Prostate gland (tissue), 2 donors: ENCODE measurements at regions not wholly inside any gene's neighbourhood (a gene's known extent, or its start where the extent isn't known, plus 50 kb on each side); places are given as distances from the start of the nearest gene placed in this dataset.

Source experiments
- DNase-seq: peaks from one replicate; pipeline ENCODE4 v3.0.0-alpha.2; 2019; ENCODE audit warnings: low spot score
- H3K27ac ChIP-seq, 2 donors: fragments of 200-600 bp; sonication (generic); 2 replicates each; pipeline ENCODE4 v1.5.1; 2017 to 2019
- H3K27me3 ChIP-seq: fragments of 200-600 bp; sonication (generic); replicated peaks from 2 replicates; pipeline ENCODE4 v1.5.1; 2019; ENCODE audit not compliant: insufficient read depth
- H3K36me3 ChIP-seq, 2 donors: fragments of 200-600 bp; sonication (generic); 1 replicate in 1 of 2; 2 replicates in 1 of 2; pipeline versions ENCODE4 v1.5.1 to v1.8.1; 2017 to 2019
- H3K4me1 ChIP-seq: fragments of 200-600 bp; sonication (generic); replicated peaks from 2 replicates; pipeline ENCODE4 v1.5.1; 2019
- H3K4me3 ChIP-seq, 2 donors: fragments of 200-600 bp; sonication (generic); 2 replicates each; pipeline ENCODE4 v1.5.1; 2017 to 2019
- H3K9me3 ChIP-seq: fragments of 200-600 bp; sonication (generic); 2 replicates; pipeline ENCODE4 v1.5.1; 2017
- POLR2A ChIP-seq: fragments of 450-650 bp; IDR thresholded peaks from one replicate; pipeline ENCODE4 v1.6.1; 2016; ENCODE audit warnings: antibody characterized with exemption, mild to moderate bottlenecking
- POLR2AphosphoS5 ChIP-seq: sonication (generic); formaldehyde crosslinking; IDR thresholded peaks from one replicate; pipeline ENCODE4 v1.6.1; 2017; ENCODE audit warnings: antibody characterized with exemption
- WGBS: methylation state at CpG from one replicate; pipeline ENCODE4 v1.1.5; 2018; 5-methylcytosine and 5-hydroxymethylcytosine counted together
- intact Hi-C: fragments of 100-400 bp; cut with DNase I; formaldehyde crosslinking; loops from one replicate; pipeline ENCODE4 v1.14.2; 2022
- TF ChIP-seq, protein P1 (sequence below), 4 experiments: fragments of 200-600 bp in 2 of 4; fragments of 450-650 bp in 2 of 4; sonication (generic) in 2 of 4; IDR thresholded peaks; 1 replicate in 3 of 4; 2 replicates in 1 of 4; pipeline ENCODE4 v1.5.1; 2016 to 2019; ENCODE audit warnings: antibody characterized with exemption in 4 of 4, mild to moderate bottlenecking in 2 of 4, moderate library complexity in 2 of 4

- WGBS, result 75% methylated on average over 2 of the region's 2 CpGs
- intact Hi-C loops, result no loop called here
Observed at GRCh38 chrX:56882581-56882980, 112.8 kb downstream of the SPIN3 start.

More at GRCh38 chrX:56882581-56882980, 112.8 kb downstream of the SPIN3 start:
- H3K9me3 ChIP-seq, result no peaks in the 10 kb centered on the region
- DNase-seq, result no peak
- H3K36me3 ChIP-seq, result no peaks in the 10 kb centered on the region
- H3K27me3 ChIP-seq, result no peaks in the 10 kb centered on the region
- no peak overlapping the region for H3K27ac ChIP-seq
- TF ChIP-seq, protein P1, sequence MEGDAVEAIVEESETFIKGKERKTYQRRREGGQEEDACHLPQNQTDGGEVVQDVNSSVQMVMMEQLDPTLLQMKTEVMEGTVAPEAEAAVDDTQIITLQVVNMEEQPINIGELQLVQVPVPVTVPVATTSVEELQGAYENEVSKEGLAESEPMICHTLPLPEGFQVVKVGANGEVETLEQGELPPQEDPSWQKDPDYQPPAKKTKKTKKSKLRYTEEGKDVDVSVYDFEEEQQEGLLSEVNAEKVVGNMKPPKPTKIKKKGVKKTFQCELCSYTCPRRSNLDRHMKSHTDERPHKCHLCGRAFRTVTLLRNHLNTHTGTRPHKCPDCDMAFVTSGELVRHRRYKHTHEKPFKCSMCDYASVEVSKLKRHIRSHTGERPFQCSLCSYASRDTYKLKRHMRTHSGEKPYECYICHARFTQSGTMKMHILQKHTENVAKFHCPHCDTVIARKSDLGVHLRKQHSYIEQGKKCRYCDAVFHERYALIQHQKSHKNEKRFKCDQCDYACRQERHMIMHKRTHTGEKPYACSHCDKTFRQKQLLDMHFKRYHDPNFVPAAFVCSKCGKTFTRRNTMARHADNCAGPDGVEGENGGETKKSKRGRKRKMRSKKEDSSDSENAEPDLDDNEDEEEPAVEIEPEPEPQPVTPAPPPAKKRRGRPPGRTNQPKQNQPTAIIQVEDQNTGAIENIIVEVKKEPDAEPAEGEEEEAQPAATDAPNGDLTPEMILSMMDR (IDR thresholded peaks at IDR 0.05), result no peak
- TF ChIP-seq POLR2A (no peak), POLR2AphosphoS5 (no peak)
- no peak overlapping the region for H3K4me3 ChIP-seq
- no peaks in the 10 kb centered on the region for H3K4me1 ChIP-seq
